ENCODE measurements at regions not wholly inside any gene's neighbourhood (a gene's known extent, or its start where the extent isn't known, plus 50 kb on each side); places are given as distances from the start of the nearest gene placed in this dataset.
"Not testable (repeated sequence)": the region's sequence is repeated elsewhere in the genome, so short reads cannot be mapped to it uniquely, and the experiment has no call there.

- no peak for DNase-seq (ENCODE audit: low spot score)
These were observed 246.6 kb upstream of the LRRC3B start for GRCh38 chr3:26375843-26376530.

DNA sequence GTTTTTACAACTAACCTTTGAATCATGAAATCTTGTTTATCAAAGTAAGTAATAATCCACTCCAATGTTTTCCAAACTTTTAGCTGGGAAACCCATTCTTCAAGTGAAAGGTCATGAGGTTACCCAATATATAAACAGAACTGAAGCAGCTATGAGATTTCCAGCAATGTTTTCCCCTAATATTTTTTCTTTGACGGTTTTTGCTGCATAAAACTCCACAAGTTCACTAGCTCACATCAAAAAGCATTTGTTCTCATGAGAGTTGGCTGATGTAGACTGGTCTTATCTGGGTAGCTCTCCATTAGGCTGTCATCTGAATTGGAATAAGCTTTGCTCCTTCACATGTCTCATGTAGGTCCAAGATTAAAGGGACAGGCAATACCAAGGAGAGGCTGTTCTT is 241.2 kb upstream of the LRRC3B start:
- no peak for DNase-seq (ENCODE audit: low spot score)

- DNase-seq (ENCODE audit: low spot score) = no peak
These were observed 215.9 kb upstream of the LRRC3B start for GRCh38 chr3:26406636-26407035.

- DNase-seq (ENCODE audit: low spot score) = no peak
These were observed 204.0 kb upstream of the LRRC3B start for GRCh38 chr3:26418553-26418952.

- DNase-seq (ENCODE audit: low spot score) = no peak
These were observed 200.2 kb upstream of the LRRC3B start for GRCh38 chr3:26422415-26422814.

DNA sequence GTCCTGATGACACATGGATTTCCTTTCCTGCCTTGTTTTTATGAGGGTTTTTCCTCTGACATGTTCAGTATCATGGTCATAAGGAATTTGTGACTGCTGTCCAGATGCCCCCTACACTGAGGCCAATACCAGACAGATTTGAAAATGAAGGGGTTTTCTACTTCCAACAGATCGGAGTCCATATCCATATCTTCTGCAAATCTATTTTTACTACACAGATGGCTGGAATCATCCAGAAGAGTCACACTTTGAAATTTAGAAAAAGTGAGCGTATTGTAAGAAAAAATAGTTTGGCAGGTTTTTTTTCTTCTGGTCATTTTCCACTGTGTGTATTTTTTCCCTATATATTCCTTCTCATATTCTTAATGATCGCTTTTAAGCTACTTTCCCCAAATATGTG is 197.5 kb upstream of the LRRC3B start:
- DNase-seq (ENCODE audit: low spot score) = no peak

- no peak for DNase-seq (ENCODE audit: low spot score)
These were observed 193.6 kb upstream of the LRRC3B start for GRCh38 chr3:26428992-26429391.

DNA sequence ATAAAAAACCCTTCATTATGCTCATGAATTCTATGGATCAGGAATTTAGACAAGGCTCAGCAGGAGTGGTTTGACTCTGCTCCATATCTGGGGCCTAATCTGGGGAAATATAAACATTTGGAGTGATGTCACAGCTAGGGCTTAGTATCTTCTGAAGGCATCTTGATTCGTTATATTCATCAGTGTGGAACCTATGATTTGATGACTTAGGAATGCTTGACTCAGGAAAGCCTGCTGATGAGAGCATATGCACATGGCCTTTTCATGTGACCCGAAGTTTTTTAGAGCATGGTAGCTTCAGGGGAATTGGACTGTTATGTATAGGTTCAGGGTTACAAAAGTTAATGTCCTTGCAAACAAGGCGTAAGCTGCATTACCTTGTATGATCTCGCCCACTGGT is 184.9 kb upstream of the LRRC3B start:
- DNase-seq (ENCODE audit: low spot score) = no peak

- no peak for DNase-seq (ENCODE audit: low spot score)
These were observed 184.1 kb upstream of the LRRC3B start for GRCh38 chr3:26438325-26438940.

GRCh38 chr3:26438981-26439884 is 183.3 kb upstream of the LRRC3B start:
- DNase-seq (ENCODE audit: low spot score) = no peak

- no peak for DNase-seq (ENCODE audit: low spot score)
These were observed 172.6 kb upstream of the LRRC3B start for GRCh38 chr3:26449996-26450395.

GRCh38 chr3:26452363-26452762 is 170.2 kb upstream of the LRRC3B start:
- no peak for DNase-seq (ENCODE audit: low spot score)

- DNase-seq (ENCODE audit: low spot score) = no peak
These were observed 161.6 kb upstream of the LRRC3B start for GRCh38 chr3:26460985-26461384.

DNA sequence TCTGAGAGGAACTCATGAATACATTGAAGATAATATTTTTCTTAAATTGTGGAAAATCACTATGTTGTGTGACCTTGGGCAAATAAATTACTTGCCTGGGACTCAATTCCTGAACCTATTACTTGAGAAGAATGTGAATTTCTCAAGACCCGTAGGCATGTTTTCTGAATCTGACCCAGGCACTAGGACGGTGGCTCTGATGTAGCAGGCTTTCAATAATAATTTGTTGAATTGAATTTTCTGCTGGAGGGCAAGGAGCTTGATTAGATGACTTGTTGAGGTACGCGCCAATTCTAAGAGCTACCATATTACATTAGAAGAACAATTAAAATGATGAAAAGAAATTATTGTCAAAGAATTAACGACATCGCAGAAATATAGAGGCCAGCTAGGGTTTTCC is 150.2 kb upstream of the LRRC3B start:
- no peak for DNase-seq (ENCODE audit: low spot score)

GRCh38 chr3:26474706-26475105 is 147.9 kb upstream of the LRRC3B start:
- DNase-seq (ENCODE audit: low spot score) = no peak

- no peak for DNase-seq (ENCODE audit: low spot score)
These were observed 142.2 kb upstream of the LRRC3B start for GRCh38 chr3:26480377-26480776.

DNA sequence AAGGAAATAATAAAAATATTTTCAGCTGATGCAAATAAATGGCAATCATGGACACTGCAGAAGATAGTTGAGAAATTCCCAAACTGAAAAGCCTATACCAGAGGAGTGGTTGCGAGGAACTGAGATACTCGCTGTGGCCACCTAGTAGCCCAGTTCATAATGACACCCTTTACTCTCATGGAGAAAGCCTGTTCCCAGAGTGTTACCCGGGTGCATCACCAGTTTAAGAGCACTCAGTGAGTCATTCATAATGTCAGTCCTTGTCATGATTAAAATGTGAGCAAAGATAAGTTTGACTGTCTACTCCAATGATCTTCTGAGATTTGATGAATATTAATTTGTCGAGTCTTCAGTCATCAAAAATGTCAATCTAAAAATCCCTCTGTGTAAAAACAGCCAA is 138.4 kb upstream of the LRRC3B start:
- no peak for DNase-seq (ENCODE audit: low spot score)

GRCh38 chr3:26498271-26498670 is 124.3 kb upstream of the LRRC3B start:
- DNase-seq (ENCODE audit: low spot score) = no peak

DNA sequence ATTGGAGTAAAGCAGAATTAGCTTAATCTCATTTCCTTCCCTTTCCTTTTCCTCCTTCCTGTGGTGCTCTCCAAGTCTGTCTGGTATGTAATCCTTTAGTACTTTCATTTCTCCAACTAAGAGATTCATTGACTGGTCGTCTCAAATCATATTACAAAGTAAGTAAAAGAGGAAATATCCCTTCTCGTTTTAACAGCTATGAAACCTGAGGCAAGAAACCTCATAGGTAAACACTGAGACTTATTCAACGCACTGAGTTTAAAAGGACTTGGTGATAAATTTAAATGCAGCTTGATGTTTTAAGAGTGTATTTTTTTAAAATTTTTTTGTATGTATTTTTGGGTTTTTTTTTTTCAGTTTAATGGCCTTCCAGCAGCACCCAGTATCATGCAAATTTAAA is 117.2 kb upstream of the LRRC3B start:
- DNase-seq (ENCODE audit: low spot score) = no peak

- DNase-seq (ENCODE audit: low spot score) = not testable (repeated sequence)
These were observed 108.0 kb upstream of the LRRC3B start for GRCh38 chr3:26514445-26515029.

DNA sequence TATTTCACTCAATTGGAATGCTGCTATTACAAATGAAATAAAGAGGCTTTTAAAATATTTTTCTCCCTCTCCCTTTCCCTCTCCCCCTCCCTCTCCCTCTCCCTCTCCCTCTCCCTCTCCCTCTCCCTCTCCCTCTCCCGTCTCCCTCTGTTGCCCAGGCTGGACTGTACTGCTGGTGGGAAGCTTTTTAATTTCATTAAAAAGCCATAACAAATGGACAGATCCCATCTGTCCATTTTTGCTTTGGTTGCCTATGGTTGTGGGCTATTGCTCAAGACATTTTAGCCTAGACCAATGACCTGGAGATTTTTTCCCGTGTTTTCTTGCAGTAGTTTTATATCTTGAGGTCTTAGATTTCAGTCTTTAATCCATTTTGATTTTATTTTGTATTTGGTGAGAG is 107.2 kb upstream of the LRRC3B start:
- DNase-seq (ENCODE audit: low spot score) = no peak

- DNase-seq (ENCODE audit: low spot score) = no peak
These were observed 101.3 kb upstream of the LRRC3B start for GRCh38 chr3:26521261-26521660.

GRCh38 chr3:26522919-26523318 is 99.7 kb upstream of the LRRC3B start:
- DNase-seq (ENCODE audit: low spot score) = no peak
